ENCODE measurements at regions not wholly inside any gene's neighbourhood (a gene's known extent, or its start where the extent isn't known, plus 50 kb on each side); places are given as distances from the start of the nearest gene placed in this dataset.
A peak's percentile ranks its signal among the peaks of the same experiment; 100 is the strongest.
"Not testable (repeated sequence)": the region's sequence is repeated elsewhere in the genome, so short reads cannot be mapped to it uniquely, and the experiment has no call there.

- no peak for DNase-seq (ENCODE audit: low read depth in 2 of 2)
These were observed 97.3 kb upstream of the GOT2 start for GRCh38 chr16:58831386-58831785.

- DNase-seq (ENCODE audit: low read depth in 2 of 2): no peak
These were observed 94.9 kb upstream of the GOT2 start for GRCh38 chr16:58828901-58829545.

GRCh38 chr16:58824201-58824600 is 90.1 kb upstream of the GOT2 start:
- DNase-seq (ENCODE audit: low read depth in 2 of 2): no peak

DNA sequence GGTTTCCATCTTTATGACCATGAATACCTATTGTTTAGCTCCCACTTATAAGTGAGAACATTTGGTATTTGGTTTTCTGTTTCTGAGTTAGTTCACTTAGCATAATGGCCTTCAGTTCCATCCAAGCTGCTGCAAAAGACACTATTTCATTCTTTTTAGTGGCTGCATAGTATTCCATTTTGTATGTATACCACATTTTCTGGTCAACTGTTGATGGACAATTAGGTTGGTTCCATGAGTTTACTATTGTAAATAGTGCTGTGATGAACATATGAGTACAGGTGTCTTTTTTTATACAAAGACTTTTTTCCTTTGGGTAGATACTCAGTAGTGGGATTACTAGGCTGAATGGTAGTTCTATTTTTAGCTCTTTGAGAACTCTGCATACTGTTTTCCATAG is 87.8 kb upstream of the GOT2 start:
- no peak for DNase-seq (ENCODE audit: low read depth in 2 of 2)

DNA sequence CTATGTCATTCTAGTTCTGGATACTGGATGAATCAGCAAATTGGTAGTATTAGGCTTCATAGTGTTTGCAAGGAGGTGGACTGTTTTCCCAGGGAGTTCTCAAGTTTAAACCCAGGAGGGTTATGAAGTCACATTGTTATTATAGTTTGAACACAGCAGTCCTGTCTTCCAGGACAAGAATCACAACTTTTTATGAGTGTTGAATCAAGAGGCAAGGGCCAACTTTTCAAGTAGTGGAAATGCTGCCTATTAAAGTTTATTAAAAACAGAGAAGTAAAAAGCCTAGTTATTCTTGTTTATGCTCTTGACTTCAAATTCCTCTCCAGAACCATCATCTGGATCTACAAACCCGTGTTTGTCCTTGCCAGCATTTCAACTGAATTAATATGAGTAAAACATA is 86.3 kb upstream of the GOT2 start:
- no peak for DNase-seq (ENCODE audit: low read depth in 2 of 2)

DNA sequence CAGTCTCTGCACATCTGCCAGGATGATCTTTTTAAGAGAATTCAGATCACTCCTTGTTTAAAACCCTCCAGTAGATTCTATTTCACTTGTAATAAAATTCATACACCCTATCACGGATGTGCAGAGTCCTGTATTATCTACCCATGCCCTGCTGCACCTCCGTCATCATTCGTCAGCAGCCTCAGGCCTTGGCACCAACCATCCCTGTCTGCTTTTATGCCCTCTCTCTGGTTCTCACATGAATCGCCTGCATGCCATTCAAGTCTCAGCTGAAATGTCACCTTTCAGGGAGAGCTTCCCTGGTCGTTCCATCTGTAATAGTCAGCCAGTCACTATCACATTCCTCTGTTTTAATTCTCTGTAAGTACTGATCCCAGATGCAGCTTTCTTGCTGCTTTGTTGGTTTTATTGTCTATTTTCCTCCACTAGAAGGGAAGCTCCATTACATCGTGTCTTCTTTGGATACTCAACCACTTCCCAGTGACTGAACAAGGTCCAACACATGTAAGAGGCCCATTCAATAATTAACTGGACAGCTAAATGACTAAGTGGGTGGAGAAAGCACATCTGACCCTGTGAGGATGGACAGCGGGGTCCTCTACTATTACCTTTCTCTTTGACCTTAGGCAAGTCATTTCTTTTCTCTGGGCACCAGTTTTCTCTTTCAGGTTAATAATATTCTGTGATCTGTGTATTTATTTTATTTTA is 81.2 kb upstream of the GOT2 start:
- DNase-seq (ENCODE audit: low read depth in 2 of 2): no peak

DNA sequence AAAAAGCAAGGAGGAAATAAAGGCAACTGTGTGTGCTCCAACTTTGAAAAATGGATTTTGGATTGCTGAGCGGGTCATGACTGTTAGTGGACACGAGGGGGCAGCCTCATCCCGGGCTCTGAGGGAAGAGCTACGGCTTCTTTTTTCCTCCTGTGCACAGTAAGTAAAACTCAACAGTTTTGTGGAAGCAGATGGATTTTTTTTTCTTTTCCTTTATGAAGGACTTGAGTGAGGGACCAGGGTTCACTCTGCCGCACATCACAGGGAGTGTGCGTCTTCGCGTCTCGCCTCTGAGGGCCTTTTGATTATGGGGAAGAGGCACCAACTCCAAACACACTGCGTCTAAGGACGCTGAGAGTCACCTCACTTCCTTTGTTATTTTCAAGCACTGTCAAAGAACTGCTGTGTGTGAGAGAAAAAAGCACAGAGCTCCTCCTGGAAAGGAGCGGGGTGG is 80.3 kb upstream of the GOT2 start:
- peak in 1 of 2 experiments; percentile 12 for DNase-seq (ENCODE audit: low read depth in 2 of 2)

GRCh38 chr16:58809213-58809612 is 75.1 kb upstream of the GOT2 start:
- no peak for DNase-seq (ENCODE audit: low read depth in 2 of 2)

DNA sequence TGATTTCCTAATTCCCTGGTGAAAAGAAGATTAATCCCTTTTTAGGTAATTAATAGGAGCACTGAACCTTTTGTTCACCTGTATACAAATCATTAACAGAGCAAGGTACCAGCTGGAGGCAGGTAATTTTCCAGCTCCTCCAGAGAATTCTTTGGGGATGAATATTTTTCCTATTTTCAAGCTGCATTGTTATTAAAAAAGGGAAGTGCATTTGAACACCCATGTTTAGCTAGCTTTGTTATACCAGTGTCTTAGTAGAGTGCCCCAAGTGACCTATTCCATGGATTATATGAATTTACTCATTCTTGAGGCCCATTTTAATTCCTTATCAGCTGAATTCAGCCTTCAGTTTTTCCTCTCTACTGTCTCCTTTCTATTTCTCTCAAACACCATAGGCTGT is 73.2 kb upstream of the GOT2 start:
- no peak for DNase-seq (ENCODE audit: low read depth in 2 of 2)

- no peak for DNase-seq (ENCODE audit: low read depth in 2 of 2)
These were observed 67.7 kb upstream of the GOT2 start for GRCh38 chr16:58801838-58802237.

DNA sequence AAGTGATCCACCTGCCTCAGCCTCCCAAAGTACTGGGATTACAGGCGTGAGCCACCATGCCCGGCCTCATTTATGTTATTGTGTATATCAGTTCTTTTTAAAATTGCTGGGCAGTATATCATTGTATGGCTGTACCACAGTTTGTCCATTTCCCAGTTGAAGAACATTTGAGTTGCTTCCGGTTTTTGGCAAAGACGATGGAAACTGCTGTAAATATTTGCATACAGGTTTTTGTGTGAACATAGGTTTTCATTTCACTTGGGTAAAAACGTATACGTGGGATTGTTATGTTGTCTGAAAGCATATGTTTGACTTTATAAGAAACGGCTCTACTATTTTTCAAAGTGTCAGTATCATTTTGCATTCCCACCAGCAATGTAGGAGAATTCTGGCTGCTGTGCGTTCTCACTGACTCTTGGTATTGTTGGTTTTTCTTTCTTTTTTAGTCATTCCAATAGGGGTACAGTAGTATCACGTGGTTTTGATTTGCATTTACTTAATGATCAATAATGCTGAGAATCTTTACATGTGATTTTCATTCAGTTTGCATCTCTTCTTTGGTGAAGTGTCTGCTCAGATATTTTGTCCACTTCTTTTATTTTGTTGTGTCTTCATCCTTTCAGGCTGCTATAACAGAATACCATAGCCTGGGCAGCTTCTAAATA is 63.2 kb upstream of the GOT2 start:
- no peak for DNase-seq (ENCODE audit: low read depth in 2 of 2)

DNA sequence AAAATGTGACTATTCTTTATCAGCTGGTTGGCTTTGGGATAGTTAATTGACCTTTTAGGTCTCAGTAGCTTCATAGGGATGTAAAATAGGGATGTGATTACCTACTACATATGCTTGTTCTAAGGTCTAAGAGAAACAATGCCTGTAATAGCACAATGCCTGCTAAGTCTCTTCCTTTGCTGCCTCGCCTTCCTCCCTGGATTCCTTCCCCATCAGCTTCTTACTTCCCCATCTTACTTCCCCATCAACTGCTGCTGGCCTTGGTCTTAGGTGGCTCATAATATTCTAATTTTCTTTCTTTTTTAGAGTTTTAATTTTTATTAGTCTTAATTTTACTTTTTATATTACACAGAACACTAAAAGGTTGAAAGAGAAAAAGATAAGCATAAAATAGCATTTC is 59.2 kb upstream of the GOT2 start:
- DNase-seq (ENCODE audit: low read depth in 2 of 2): no peak

DNA sequence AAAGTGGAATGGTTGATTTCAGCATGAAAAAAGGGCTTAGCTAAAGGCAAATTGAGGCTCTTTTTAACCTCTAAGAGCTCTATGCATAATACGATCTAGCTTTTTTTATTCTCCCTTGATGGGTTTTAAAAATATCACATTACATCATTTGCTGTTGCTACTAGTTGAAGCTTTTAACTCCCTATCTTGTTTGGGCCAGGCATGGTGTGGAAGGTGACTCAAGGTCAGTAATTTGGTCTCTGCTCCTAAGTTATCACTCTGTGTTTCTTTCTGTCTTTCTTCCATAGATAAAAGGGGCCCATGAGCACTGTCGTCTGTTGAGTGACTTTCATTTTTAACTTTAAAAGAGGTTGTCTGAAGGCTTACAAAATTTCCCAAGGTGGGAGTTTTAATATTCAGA is 58.1 kb upstream of the GOT2 start:
- DNase-seq (ENCODE audit: low read depth in 2 of 2): no peak

DNA sequence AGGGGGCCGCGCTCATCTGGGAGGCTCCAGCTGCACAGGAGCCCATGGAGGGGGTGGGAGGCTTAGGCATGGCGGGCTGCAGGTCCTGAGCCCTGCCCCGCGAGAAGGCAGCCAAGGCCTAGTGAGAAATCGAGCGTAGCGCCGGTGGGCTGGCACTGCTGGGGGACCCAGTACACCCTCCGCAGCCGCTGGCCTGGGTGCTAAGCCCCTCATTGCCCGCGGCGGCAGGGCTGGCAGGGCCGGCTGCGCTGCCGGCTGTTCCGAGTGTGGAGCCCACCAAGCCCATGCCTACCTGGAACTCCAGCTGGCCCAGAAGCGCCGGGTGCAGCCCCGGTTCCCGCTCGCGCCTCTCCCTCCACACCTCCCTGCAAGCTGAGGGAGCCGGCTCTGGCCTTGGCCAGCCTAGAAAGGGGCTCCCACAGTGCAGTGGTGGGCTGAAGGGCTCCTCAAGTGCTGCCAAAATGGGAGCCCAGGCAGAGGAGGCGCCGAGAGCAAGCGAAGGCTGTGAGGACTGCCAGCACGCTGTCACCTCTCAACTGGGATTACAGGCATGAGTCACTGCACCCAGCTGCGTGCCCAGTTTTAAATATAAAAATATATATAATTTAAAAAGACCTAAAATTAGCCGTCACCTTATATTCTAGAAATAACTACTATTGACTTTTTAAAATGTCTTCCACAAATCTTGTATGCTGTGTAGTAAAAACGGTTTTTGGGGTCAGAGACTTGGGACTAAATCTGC is 56.9 kb upstream of the GOT2 start:
- not testable (repeated sequence) for DNase-seq (ENCODE audit: low read depth in 2 of 2)

DNA sequence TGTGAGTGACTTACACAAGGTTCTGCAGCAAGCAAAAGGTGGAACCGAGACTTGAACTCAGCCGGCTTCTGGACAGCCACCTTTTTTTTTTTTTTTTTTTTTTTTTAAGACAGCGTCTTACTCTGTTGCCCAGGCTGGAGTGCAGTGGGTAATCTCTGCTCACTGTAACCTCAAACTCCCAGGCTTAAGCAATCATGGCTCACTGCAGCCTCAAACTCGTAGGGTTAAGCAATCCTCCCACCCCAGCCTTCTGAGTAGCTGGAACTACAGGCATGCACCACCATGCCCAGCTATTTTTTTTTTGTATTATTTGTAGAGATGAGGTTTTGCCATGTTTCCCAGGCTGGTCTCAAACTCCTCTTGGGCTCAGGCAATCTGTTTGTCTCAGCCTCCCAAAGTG is 55.2 kb upstream of the GOT2 start:
- DNase-seq (ENCODE audit: low read depth in 2 of 2): no peak

Measured in fibroblast of skin of left biceps (primary cell).